ENCODE measurements at regions not wholly inside any gene's neighbourhood (a gene's known extent, or its start where the extent isn't known, plus 50 kb on each side); places are given as distances from the start of the nearest gene placed in this dataset.

GRCh38 chr7:38123494-38123893 is 54.6 kb upstream of the STARD3NL start:
- H3K27ac ChIP-seq, result no peak overlapping the region
- no peaks in the 10 kb centered on the region for H3K9me3 ChIP-seq (replicated peaks)
- no peaks in the 10 kb centered on the region for H3K27me3 ChIP-seq
- no peak overlapping the region for H3K4me3 ChIP-seq
- no peak for DNase-seq
- H3K4me1 ChIP-seq, result no peaks in the 10 kb centered on the region
- H3K36me3 ChIP-seq, result no peaks in the 10 kb centered on the region

- peak in 1 of 2 experiments; percentile 19 for DNase-seq
- H3K9me3 ChIP-seq (replicated peaks), result no peaks in the 10 kb centered on the region
- no peaks in the 10 kb centered on the region for H3K36me3 ChIP-seq
- no peaks in the 10 kb centered on the region for H3K27me3 ChIP-seq
- no peak overlapping the region for H3K27ac ChIP-seq
- no peaks in the 10 kb centered on the region for H3K4me1 ChIP-seq
- H3K4me3 ChIP-seq, result no peak overlapping the region
These were observed 50.5 kb upstream of the STARD3NL start for GRCh38 chr7:38127216-38128207.
